Gastrocnemius medialis (tissue), 4 donors: ENCODE measurements at regions not wholly inside any gene's neighbourhood (a gene's known extent, or its start where the extent isn't known, plus 50 kb on each side); places are given as distances from the start of the nearest gene placed in this dataset.

Experiments used
- CTCF ChIP-seq, 5 experiments: fragments of 450-650 bp in 3 of 5; fragments of 200-600 bp in 2 of 5; sonication (generic) in 2 of 5; IDR thresholded peaks in 4 of 5; conservative IDR thresholded peaks in 1 of 5; 1 replicate in 4 of 5; 2 replicates in 1 of 5; pipeline ENCODE4 v1.5.1; 2016 to 2019; ENCODE audit warnings: antibody characterized with exemption in 5 of 5, mild to moderate bottlenecking in 3 of 5, moderate library complexity in 3 of 5
- POLR2A ChIP-seq, 2 donors: fragments of 450-650 bp; IDR thresholded peaks; one replicate each; pipeline ENCODE4 v1.6.1; 2017; ENCODE audit warnings: antibody characterized with exemption in 2 of 2, mild to moderate bottlenecking in 2 of 2, moderate library complexity in 2 of 2

GRCh38 chr10:8532647-8533046, 478.2 kb downstream of the GATA3 start:
- no peak for TF ChIP-seq POLR2A (IDR thresholded peaks at IDR 0.05)
- no peak for TF ChIP-seq CTCF (IDR thresholded peaks at IDR 0.05 in 4 of 5, conservative IDR thresholded peaks at IDR 0.05 in 1 of 5)
